Spleen (tissue), 7 donors: ENCODE measurements at regions not wholly inside any gene's neighbourhood (a gene's known extent, or its start where the extent isn't known, plus 50 kb on each side); places are given as distances from the start of the nearest gene placed in this dataset.

Experiments used
- POLR2A ChIP-seq, 3 donors: fragments of 450-650 bp; IDR thresholded peaks; one replicate each; pipeline ENCODE4 v1.5.1; 2017; ENCODE audit warnings: antibody characterized with exemption in 3 of 3, mild to moderate bottlenecking in 1 of 3
- POLR2AphosphoS5 ChIP-seq, 3 donors: sonication (generic); formaldehyde crosslinking; IDR thresholded peaks; one replicate each; pipeline ENCODE4 v1.5.1; 2017; ENCODE audit warnings: antibody characterized with exemption in 3 of 3
- TF ChIP-seq, protein P1 (sequence below), 11 experiments: fragments of 200-600 bp in 7 of 11; fragments of 450-650 bp in 4 of 11; sonication (generic) in 4 of 11; IDR thresholded peaks in 8 of 11; conservative IDR thresholded peaks in 3 of 11; 1 replicate in 7 of 11; 2 replicates in 4 of 11; pipeline versions ENCODE4 v1.4.0 to v1.8.0; 2016 to 2021; ENCODE audit warnings: antibody characterized with exemption in 11 of 11, inconsistent platforms in 4 of 11, mild to moderate bottlenecking in 1 of 11
- donor health status: DM: no; HTN: no; CAD: no; lungs with moderate emphysema.
- donor health status: DM: no; HTN: no; CAD: no.
- donor health status: DM: no; HTN: no; CAD: no.

DNA sequence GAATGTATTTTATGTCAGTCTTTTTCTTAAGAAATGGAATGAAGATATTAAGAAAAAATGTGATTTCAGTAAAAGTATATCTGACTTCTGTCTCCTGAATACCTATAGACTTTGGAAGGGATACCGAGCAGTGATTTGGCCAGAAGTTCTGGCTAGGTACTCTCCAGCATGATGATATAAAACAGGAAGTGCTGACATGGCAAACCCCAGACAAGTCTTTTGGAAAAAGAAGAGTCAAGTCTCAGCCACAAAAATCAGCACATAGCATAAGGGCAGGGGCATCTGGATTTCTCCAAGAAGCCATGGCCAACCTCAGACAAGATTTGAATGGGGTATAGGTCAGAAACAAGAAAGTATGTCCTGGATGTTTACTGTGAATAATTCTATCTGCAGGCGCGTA lies 643.3 kb upstream of the ARRDC4 start:
- TF ChIP-seq POLR2A (IDR thresholded peaks at IDR 0.05) (no peak), POLR2AphosphoS5 (IDR thresholded peaks at IDR 0.05) (no peak)
- TF ChIP-seq, protein P1, sequence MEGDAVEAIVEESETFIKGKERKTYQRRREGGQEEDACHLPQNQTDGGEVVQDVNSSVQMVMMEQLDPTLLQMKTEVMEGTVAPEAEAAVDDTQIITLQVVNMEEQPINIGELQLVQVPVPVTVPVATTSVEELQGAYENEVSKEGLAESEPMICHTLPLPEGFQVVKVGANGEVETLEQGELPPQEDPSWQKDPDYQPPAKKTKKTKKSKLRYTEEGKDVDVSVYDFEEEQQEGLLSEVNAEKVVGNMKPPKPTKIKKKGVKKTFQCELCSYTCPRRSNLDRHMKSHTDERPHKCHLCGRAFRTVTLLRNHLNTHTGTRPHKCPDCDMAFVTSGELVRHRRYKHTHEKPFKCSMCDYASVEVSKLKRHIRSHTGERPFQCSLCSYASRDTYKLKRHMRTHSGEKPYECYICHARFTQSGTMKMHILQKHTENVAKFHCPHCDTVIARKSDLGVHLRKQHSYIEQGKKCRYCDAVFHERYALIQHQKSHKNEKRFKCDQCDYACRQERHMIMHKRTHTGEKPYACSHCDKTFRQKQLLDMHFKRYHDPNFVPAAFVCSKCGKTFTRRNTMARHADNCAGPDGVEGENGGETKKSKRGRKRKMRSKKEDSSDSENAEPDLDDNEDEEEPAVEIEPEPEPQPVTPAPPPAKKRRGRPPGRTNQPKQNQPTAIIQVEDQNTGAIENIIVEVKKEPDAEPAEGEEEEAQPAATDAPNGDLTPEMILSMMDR (IDR thresholded peaks at IDR 0.05 in 8 of 11, conservative IDR thresholded peaks at IDR 0.05 in 3 of 11): no peak
